ENCODE measurements at regions not wholly inside any gene's neighbourhood (a gene's known extent, or its start where the extent isn't known, plus 50 kb on each side); places are given as distances from the start of the nearest gene placed in this dataset.
"Not testable (repeated sequence)": the region's sequence is repeated elsewhere in the genome, so short reads cannot be mapped to it uniquely, and the experiment has no call there.

DNA sequence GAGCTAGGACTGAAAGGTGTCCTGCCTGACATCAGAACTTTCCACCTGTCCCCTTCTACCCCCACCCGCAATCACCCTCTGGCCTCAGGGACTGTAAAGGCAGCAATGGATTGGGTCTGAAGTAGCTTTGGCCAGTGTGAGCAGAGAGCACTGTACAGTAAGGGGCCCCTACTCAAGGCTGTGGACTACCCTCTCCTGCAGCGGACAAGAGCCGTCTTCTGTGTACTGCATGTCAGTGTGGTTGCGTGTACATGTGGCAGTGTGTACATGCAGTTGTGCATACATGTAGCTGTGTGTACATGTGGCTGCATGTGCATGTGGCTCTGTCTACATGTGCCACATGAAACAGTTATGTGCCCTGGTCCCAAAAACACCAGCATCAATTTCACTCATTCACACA is 205.9 kb upstream of the LINGO1 start:
- no peak for TF ChIP-seq POLR2A (IDR thresholded peaks at IDR 0.05; ENCODE audit: low read depth, low read length)
- DNase-seq (ENCODE audit: insufficient read length, low spot score) (no peak), FAIRE-seq (no peak)

DNA sequence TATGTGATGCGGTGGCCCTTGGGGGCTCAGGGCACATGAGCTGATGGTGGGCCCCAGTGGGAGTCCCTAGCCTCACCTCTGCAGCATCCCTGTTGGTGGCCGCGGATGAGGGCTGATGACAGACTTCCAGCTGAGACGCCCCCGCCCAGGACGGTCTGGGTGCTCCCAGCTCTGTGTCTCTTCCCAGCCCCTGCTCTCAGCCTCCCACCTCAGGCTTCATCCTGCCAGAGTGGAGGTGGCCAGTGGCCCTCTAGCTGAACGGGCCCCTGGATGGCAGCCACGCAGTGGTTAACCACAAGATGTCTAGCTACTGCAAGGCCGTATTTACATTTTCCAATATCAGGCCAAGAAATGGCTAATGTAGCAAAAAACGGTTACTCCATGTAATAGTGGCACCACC is 205.3 kb upstream of the LINGO1 start:
- no peak for FAIRE-seq
- DNase-seq (ENCODE audit: insufficient read length, low spot score): no peak
- no peak for TF ChIP-seq POLR2A (IDR thresholded peaks at IDR 0.05; ENCODE audit: low read depth, low read length)

DNA sequence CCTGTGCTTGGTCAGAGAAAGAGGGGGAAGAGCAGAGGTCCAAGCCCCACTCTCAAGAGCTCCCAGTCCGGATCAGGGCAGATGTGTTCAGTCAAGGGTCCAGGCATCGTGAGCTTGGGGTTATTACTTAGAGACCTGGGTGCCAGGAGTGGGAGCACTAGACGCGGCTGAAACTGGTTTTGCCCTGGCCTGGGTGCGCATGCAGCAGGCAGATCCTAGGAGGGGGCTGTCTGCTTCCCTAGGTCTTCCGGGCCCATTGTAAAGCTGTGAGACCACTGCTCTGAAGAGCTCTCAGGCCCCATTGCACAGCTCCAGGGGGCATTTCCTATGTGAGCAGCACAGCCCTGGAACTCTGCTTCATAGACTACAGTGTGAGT is 204.9 kb upstream of the LINGO1 start:
- no peak for FAIRE-seq
- TF ChIP-seq POLR2A (IDR thresholded peaks at IDR 0.05; ENCODE audit: low read depth, low read length): no peak
- DNase-seq (ENCODE audit: insufficient read length, low spot score): no peak

DNA sequence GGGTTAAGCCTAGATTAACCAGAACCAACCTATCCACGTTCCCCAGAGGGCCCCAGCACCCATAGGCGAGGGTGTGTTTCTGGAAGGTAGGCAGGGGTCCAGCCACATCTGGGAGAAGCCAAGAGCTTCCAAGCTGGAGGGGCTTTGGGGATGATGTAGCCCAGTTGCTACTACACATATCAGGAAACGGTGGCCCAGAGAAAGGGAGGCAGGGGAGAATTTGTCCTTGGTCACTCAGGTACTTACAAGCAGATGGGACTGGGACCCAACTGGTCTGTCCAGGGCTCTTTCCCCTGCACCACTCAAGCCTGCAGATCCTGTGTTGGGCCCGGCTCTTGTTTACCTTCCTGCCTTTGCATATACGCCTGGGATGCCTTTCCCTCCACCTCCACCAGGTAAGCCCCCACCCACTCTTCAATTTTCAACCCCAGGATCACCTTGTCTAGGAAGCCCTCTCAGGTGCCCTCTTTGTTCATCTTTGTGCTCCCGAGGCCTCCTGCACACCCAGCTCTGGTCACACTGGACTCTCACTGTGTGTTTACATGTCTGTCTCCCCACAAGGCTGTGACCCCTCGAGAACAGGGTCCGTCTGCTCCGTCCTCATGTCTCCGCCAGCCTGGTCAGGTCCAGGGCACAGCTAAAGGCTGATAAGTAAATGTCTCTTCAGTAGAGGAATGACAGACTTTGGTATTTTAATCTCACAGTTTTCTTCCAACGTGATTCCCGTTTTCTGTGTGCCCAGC is 204.4 kb upstream of the LINGO1 start:
- TF ChIP-seq POLR2A (IDR thresholded peaks at IDR 0.05; ENCODE audit: low read depth, low read length): no peak
- FAIRE-seq: no peak
- no peak for DNase-seq (ENCODE audit: insufficient read length, low spot score)

DNA sequence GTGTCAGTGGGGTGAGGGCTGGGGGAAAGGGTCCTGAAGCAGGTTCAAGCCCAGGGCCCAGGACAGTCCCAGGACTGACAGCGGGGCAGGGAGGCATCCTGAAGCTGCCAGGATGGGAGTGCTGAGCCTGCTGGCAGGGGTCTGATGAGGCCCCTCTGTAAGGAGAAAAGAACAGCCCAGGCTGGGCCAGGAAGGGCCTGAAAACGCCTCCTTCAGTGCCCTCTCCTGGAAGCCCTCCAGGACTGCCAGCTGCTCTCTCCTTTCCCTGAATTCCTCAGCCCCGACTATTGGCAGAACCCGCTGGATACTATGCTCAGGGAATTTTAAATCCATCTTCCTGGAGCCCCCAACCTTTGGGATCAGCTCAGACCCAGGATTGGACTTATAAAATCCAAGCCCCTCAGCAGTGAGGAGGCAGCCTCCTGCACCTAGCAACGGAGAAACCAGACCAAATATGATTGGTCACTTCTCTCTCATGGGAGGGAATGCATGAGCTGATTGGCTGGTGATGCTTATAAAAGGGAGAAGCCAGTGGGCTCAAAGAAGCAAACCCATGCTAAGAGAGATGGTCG is 203.5 kb upstream of the LINGO1 start:
- DNase-seq (ENCODE audit: insufficient read length, low spot score) (peak; percentile 51), FAIRE-seq (no peak)
- TF ChIP-seq POLR2A (IDR thresholded peaks at IDR 0.05; ENCODE audit: low read depth, low read length): no peak

DNA sequence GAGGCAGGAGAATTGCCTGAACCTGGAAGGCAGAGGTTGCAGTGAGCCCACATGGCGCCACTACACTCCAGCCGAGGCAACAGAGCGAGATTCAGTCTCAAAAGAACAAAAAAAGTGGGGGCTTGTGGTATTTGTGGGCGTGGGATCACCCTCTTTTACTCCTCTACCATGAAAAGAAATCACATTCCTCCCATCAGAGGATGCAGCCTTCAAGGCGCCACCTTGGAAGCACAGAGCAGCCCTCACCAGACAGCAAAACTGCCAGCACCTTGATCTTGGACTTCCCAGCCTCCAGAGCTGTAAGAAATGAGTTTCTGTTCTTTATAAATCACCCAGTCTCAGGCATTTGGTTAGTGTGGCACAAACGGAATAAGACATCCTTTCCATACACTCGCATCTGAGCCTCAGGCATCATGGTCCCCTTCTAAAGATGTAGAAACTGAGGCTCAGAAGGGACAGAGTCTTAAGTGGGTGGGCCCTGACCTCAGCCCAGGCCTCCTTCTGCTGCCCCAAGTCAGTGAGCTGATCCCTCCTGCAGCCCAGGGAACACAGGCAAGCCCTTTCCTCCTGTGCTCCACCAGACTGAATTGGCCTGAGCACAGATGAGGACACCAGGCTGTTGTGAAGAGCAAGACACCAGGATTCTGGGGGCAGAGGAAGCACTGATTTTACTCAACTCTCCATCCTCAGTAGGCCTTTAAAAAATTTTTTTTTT is 201.7 kb upstream of the LINGO1 start:
- no peak for DNase-seq (ENCODE audit: insufficient read length, low spot score)
- no peak for FAIRE-seq
- TF ChIP-seq POLR2A (IDR thresholded peaks at IDR 0.05; ENCODE audit: low read depth, low read length): no peak

DNA sequence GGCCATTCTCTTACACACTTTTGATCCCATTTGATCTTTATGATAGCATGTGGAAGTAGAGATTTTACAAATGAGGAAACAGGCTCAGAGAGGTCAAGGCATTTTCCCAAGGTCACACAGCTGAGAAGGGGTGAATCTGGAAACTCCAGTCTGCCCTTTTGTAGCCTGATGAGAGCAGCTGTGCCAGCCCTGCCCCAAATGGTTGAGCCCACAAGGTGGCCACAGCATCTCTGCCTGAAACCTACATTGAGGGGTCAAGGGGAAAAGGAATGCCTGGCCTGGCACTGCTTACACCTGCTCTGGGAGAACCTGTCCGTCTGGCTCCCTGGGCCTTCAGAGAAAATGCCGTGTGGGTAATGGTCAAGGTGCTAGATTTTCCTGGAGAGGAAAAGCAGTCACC is 200.2 kb upstream of the LINGO1 start:
- no peak for TF ChIP-seq POLR2A (IDR thresholded peaks at IDR 0.05; ENCODE audit: low read depth, low read length)
- FAIRE-seq: no peak
- DNase-seq (ENCODE audit: insufficient read length, low spot score): no peak

DNA sequence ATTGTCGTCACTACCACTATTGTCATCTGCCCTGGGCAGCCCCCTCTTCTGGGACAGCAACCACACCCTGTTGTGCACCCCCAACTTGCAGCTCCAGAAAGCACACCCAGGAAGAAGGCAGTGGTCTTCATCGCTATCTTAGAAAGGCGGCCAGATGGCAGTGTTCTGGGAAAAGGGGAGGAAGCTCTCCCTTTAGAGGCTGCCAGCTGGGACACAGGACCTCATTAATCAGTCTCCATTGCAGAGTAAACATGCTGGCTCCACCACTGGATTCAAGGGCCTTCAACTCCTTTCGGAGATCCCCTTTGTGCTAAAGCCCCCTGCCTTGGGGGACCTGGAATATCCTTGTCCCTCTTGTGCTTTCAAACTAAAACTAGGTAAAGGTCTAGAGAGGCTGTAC is 199.3 kb upstream of the LINGO1 start:
- FAIRE-seq (no peak), DNase-seq (ENCODE audit: insufficient read length, low spot score) (no peak)
- TF ChIP-seq POLR2A (IDR thresholded peaks at IDR 0.05; ENCODE audit: low read depth, low read length): no peak

DNA sequence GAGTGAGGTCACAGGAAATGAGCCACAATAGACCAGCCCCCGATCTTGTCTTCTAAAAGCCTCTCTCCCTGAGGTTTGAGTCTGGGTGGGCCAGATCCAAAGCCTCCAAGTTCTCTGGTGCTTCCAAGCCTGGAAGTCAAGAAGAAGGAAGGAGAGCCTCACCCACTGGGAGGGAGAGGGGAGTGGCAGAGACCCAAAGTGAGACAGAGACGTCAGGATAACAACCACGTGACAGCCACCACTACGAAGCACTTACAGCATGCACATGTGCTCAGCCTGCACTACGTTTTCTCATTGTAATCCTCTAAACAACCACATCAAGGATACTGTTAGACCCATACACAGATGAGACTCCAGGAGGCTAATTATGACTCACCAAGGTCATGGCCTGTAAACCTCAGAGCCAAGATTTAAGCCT is 197.3 kb upstream of the LINGO1 start:
- no peak for TF ChIP-seq POLR2A (IDR thresholded peaks at IDR 0.05; ENCODE audit: low read depth, low read length)
- no peak for DNase-seq (ENCODE audit: insufficient read length, low spot score)
- no peak for FAIRE-seq

DNA sequence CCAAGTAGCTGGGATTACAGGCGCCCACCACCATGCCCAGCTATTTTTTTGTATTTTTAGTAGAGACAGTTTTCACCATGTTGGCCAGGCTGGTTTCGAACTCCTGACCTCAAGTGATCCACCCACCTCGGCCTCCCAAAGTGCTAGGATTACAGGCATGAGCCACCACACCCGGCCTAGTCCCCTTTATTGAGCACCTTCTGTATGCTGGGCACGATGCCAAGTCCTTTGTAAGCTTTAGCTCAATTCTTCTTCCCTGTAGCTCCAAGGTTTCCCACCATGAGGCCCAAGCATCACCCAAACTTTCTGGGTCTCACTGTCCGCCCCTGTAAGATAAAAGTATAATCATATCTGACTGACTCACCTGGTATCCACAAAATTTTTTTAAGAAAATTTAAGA is 196.6 kb upstream of the LINGO1 start:
- FAIRE-seq; DNase-seq (ENCODE audit: insufficient read length, low spot score): not testable (repeated sequence)

DNA sequence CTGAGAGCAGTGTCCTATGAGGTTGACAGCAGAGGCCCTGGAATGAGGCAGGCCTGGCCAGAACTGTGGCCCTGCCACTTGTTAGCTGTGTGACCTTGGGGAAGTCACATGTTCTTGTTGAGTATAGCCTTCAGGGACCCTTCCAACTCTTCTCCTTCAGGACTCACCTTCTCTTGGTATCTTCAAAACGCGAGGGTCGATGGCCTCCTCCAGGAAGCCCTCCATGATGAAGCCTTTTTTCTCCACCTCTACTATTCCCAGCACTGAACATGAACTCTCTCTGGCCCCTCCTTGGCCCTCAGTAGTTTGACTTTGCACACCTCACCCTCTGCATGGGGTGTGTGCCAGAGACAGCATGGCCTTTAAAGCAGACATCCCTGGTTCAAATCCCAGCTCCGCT is 195.1 kb upstream of the LINGO1 start:
- FAIRE-seq (no peak), DNase-seq (ENCODE audit: insufficient read length, low spot score) (no peak)
- no peak for TF ChIP-seq POLR2A (IDR thresholded peaks at IDR 0.05; ENCODE audit: low read depth, low read length)

DNA sequence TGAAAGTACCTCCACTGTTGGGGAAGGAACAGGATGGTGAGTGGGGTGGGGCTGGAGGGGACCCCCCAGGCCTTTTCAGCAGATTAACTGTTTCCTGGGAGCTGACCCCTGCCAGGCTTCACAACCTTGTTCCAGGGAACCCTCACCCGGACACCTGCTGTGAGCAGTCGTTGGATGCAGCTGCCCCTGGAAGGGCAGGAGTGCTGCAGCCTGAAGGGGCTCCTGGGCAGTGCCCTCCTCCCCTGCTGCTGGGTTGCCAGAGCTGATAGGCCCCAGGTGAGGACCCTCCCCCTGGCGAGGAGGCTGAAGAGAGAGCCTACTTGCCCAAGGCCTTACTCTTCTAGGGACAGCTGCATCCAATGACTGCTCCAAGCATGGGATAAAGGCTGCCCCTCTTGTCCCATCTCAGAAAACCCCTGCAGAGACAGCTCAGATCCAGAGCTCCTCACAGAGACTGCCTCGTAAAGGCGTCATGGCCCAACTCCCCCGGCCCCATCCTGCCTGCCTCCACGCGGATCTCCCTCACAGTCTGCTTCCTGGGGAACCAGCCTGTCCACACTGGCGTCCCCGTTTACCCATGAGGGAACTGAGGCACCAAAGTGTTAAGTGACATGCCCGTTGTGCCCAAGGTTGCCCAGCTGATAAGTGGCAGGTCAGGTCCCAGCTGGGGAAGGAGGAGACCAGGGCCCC is 193.4 kb upstream of the LINGO1 start:
- TF ChIP-seq POLR2A (IDR thresholded peaks at IDR 0.05; ENCODE audit: low read depth, low read length): no peak
- DNase-seq (ENCODE audit: insufficient read length, low spot score) (no peak), FAIRE-seq (no peak)

DNA sequence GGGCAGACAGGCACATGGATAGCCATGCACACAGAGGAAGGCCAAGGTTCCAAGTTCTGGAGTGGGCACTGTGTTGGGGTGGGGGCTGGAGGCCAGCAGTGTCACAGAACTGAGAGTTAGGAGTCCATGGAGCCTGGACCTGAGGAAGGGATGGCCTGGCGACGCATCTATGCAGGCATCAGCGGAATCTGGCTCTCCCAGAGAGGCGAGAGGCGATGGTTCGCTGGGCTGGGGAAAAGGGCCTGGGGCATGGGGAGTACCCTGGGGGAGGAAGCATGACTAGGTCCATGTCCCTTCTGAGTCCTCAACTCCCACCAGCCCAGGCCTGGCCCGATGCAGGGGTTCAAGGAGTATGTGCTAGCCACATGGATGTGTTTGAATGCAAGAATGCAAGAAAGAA is 192.8 kb upstream of the LINGO1 start:
- FAIRE-seq: no peak

DNA sequence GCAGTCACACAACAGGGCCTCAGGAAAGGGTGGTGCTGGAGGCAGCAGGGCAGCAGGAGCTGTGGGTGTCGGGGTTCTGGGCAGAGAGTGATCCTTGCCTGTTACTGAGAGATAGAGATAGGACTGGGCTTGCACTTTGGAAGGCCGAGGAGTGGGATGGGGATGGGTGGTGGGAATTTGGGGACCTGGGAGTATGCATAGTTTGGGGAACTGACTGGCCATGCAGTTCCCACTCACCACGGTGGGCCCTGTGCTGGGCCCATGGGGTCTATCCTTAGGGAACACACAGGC is 192.5 kb upstream of the LINGO1 start:
- no peak for TF ChIP-seq POLR2A (IDR thresholded peaks at IDR 0.05; ENCODE audit: low read depth, low read length)
- no peak for FAIRE-seq

More for the DNA sequence above, 192.8 kb upstream of the LINGO1 start:
- no peak for TF ChIP-seq POLR2A (IDR thresholded peaks at IDR 0.05; ENCODE audit: low read depth, low read length)
- DNase-seq (ENCODE audit: insufficient read length, low spot score): no peak

More for the DNA sequence above, 192.5 kb upstream of the LINGO1 start:
- DNase-seq (ENCODE audit: insufficient read length, low spot score): no peak
